ENCODE measurements at regions not wholly inside any gene's neighbourhood (a gene's known extent, or its start where the extent isn't known, plus 50 kb on each side); places are given as distances from the start of the nearest gene placed in this dataset.

DNA sequence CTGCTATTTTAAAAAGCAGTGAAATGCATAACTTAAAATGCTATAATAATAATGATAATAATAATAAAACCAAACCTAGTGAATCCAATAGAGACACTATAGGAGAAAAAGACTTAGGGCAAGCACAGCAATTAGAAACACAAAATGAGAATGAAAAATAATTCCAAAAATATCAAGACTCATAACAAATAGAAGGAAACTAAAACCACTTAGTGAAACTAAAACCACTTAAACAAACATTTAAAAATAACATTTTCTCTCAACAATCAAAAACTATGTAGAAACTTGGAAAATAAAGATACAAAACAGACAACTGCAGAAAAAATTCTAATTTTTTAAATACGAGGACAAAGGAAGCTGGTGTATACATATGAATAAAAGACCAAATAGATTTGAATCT, 655.2 kb upstream of the NRG3 start:
- TF ChIP-seq, protein P1, sequence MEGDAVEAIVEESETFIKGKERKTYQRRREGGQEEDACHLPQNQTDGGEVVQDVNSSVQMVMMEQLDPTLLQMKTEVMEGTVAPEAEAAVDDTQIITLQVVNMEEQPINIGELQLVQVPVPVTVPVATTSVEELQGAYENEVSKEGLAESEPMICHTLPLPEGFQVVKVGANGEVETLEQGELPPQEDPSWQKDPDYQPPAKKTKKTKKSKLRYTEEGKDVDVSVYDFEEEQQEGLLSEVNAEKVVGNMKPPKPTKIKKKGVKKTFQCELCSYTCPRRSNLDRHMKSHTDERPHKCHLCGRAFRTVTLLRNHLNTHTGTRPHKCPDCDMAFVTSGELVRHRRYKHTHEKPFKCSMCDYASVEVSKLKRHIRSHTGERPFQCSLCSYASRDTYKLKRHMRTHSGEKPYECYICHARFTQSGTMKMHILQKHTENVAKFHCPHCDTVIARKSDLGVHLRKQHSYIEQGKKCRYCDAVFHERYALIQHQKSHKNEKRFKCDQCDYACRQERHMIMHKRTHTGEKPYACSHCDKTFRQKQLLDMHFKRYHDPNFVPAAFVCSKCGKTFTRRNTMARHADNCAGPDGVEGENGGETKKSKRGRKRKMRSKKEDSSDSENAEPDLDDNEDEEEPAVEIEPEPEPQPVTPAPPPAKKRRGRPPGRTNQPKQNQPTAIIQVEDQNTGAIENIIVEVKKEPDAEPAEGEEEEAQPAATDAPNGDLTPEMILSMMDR (IDR thresholded peaks at IDR 0.05): no peak
- TF ChIP-seq POLR2AphosphoS5 (IDR thresholded peaks at IDR 0.05): no peak
- TF ChIP-seq POLR2A (IDR thresholded peaks at IDR 0.05): no peak
- no peak for TF ChIP-seq EP300 (IDR thresholded peaks at IDR 0.05)

Measured in stomach (tissue), 4 donors.